ENCODE measurements at regions not wholly inside any gene's neighbourhood (a gene's known extent, or its start where the extent isn't known, plus 50 kb on each side); places are given as distances from the start of the nearest gene placed in this dataset.

GRCh38 chr11:41926339-41926738 lies 466.9 kb upstream of the LRRC4C start:
- H3K9me3 ChIP-seq, result no peaks in the 10 kb centered on the region
- no peak overlapping the region for H3K27ac ChIP-seq
- no peaks in the 10 kb centered on the region for H3K27me3 ChIP-seq
- no peak overlapping the region for H3K4me3 ChIP-seq
- TF ChIP-seq POLR2A (IDR thresholded peaks at IDR 0.05) (no peak), POLR2AphosphoS5 (IDR thresholded peaks at IDR 0.05) (no peak)
- H3K4me1 ChIP-seq, result no peaks in the 10 kb centered on the region
- H3K36me3 ChIP-seq, result no peaks in the 10 kb centered on the region
- ATAC-seq, result no peak
- WGBS, 2 donors (ENCODE audit: low coverage in 1 of 2), result 69 to 77% methylated on average over 4 of the region's 4 CpGs

- Histone ChIP-seq H3K27ac (no peak overlapping the region), H3K36me3 (no peaks in the 10 kb centered on the region), H3K9me3 (no peaks in the 10 kb centered on the region), H3K27me3 (no peaks in the 10 kb centered on the region), H3K4me3 (no peak overlapping the region), H3K4me1 (no peaks in the 10 kb centered on the region)
- no peak for TF ChIP-seq EP300 (IDR thresholded peaks at IDR 0.05)
- TF ChIP-seq CTCF (IDR thresholded peaks at IDR 0.05), result no peak
- no peak for TF ChIP-seq POLR2AphosphoS5 (IDR thresholded peaks at IDR 0.05)
- TF ChIP-seq POLR2A (IDR thresholded peaks at IDR 0.05), result no peak
- 40 to 50% methylated on average over 1 of the region's 1 CpG for WGBS, 2 donors (ENCODE audit: low coverage in 1 of 2)
- ATAC-seq, result no peak
Measured at GRCh38 chr11:41935241-41935640, 475.8 kb upstream of the LRRC4C start.

GRCh38 chr11:41935795-41936194 lies 476.3 kb upstream of the LRRC4C start:
- Histone ChIP-seq H3K4me1 (no peaks in the 10 kb centered on the region), H3K27me3 (no peaks in the 10 kb centered on the region), H3K4me3 (no peak overlapping the region), H3K36me3 (no peaks in the 10 kb centered on the region), H3K27ac (no peak overlapping the region), H3K9me3 (no peaks in the 10 kb centered on the region)
- TF ChIP-seq CTCF (IDR thresholded peaks at IDR 0.05), result no peak
- no peak for TF ChIP-seq EP300 (IDR thresholded peaks at IDR 0.05)
- no peak for TF ChIP-seq POLR2A (IDR thresholded peaks at IDR 0.05)
- no peak for TF ChIP-seq POLR2AphosphoS5 (IDR thresholded peaks at IDR 0.05)
- ATAC-seq, result no peak
- whole genome bisulfite sequencing, 2 donors (ENCODE audit: low coverage in 1 of 2), result 36 to 62% methylated on average over 1 of the region's 1 CpG

- WGBS, 2 donors (ENCODE audit: low coverage in 1 of 2), result 62% methylated on average over 2 of the region's 3 CpGs; no CpG with 5 or more reads in 1 of the 2 donors
- H3K36me3 ChIP-seq, result no peaks in the 10 kb centered on the region
- no peak overlapping the region for H3K27ac ChIP-seq
- H3K4me3 ChIP-seq, result no peak overlapping the region
- no peaks in the 10 kb centered on the region for H3K9me3 ChIP-seq
- H3K4me1 ChIP-seq, result no peaks in the 10 kb centered on the region
- TF ChIP-seq POLR2AphosphoS5 (IDR thresholded peaks at IDR 0.05) (no peak), POLR2A (IDR thresholded peaks at IDR 0.05) (no peak)
- ATAC-seq, result no peak
- no peaks in the 10 kb centered on the region for H3K27me3 ChIP-seq
Measured at GRCh38 chr11:41943656-41944055, 484.2 kb upstream of the LRRC4C start.

- 56 to 70% methylated on average over 2 to 12 of the region's 12 CpGs for WGBS, 2 donors (ENCODE audit: low coverage in 1 of 2)
Measured at GRCh38 chr11:41947392-41947791, 487.9 kb upstream of the LRRC4C start.

More at GRCh38 chr11:41947392-41947791, 487.9 kb upstream of the LRRC4C start:
- H3K27ac ChIP-seq, result no peak overlapping the region
- H3K4me1 ChIP-seq, result no peaks in the 10 kb centered on the region
- no peaks in the 10 kb centered on the region for H3K9me3 ChIP-seq
- TF ChIP-seq EP300 (IDR thresholded peaks at IDR 0.05) (no peak), CTCF (IDR thresholded peaks at IDR 0.05) (no peak), POLR2A (IDR thresholded peaks at IDR 0.05) (no peak), POLR2AphosphoS5 (IDR thresholded peaks at IDR 0.05) (no peak)
- no peak overlapping the region for H3K4me3 ChIP-seq
- no peaks in the 10 kb centered on the region for H3K36me3 ChIP-seq
- ATAC-seq, result no peak
- no peaks in the 10 kb centered on the region for H3K27me3 ChIP-seq

All from gastroesophageal sphincter (tissue), 4 donors.